Astrocyte of the spinal cord (primary cell): ENCODE measurements at regions not wholly inside any gene's neighbourhood (a gene's known extent, or its start where the extent isn't known, plus 50 kb on each side); places are given as distances from the start of the nearest gene placed in this dataset.

Experiments used
- DNase-seq: peaks from one replicate; pipeline ENCODE4 v3.0.0; 2011; ENCODE audit warnings: low read depth, low spot score
- H3K4me3 ChIP-seq: 2 replicates; pipeline ENCODE4 v1.5.1; 2011; ENCODE audit warnings: low read depth, mild to moderate bottlenecking, low read length, moderate library complexity
- in situ Hi-C: cut with HindIII; loops from 2 replicates; pipeline ENCODE4 v1.10.0; 2017; ENCODE audit warnings: low sequenced_read_pairs
- TF ChIP-seq, protein P1 (sequence below): IDR thresholded peaks from 2 replicates; pipeline ENCODE4 v1.5.1; 2012; ENCODE audit warnings: low read depth, mild to moderate bottlenecking, low read length, inconsistent platforms

DNA sequence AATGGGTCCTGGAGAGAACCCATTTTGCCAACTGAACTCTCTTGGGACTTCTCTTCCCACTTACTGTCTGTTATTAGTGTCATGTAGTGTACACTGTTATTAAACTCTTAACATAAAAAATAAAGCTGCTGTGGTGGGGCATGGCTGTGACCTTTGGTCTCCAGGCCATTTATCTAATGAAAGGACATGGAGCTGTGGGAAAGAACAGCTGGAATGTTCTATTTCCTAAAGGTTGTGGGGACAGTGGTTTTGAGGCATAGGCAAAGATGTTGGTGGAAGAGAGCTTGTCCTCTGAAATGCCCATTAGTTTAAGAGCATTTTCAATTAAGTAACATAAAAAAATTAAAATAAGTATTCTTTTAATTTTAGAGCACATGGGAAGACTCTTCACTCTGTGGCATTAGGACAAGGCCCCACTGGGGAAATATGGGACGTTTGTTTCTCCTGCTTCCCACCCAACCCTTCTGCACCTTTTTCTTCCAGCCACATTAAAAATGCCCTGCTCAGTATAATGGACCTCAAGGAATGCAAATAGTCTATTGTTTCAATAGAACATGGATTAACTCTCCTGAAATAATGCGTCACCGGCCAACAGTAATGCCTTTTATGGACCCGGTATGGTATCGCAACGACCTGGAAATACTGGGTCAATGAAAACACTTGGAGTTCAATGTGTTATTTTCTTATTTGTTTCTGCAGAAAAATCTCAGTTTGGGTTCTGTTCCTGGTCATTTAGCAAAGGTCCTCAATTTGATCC lies 149.6 kb downstream of the BUB3 start:
- TF ChIP-seq, protein P1, sequence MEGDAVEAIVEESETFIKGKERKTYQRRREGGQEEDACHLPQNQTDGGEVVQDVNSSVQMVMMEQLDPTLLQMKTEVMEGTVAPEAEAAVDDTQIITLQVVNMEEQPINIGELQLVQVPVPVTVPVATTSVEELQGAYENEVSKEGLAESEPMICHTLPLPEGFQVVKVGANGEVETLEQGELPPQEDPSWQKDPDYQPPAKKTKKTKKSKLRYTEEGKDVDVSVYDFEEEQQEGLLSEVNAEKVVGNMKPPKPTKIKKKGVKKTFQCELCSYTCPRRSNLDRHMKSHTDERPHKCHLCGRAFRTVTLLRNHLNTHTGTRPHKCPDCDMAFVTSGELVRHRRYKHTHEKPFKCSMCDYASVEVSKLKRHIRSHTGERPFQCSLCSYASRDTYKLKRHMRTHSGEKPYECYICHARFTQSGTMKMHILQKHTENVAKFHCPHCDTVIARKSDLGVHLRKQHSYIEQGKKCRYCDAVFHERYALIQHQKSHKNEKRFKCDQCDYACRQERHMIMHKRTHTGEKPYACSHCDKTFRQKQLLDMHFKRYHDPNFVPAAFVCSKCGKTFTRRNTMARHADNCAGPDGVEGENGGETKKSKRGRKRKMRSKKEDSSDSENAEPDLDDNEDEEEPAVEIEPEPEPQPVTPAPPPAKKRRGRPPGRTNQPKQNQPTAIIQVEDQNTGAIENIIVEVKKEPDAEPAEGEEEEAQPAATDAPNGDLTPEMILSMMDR = no peak
- in situ Hi-C loops = no loop called here
- no peak for DNase-seq
- no peak overlapping the region for H3K4me3 ChIP-seq

DNA sequence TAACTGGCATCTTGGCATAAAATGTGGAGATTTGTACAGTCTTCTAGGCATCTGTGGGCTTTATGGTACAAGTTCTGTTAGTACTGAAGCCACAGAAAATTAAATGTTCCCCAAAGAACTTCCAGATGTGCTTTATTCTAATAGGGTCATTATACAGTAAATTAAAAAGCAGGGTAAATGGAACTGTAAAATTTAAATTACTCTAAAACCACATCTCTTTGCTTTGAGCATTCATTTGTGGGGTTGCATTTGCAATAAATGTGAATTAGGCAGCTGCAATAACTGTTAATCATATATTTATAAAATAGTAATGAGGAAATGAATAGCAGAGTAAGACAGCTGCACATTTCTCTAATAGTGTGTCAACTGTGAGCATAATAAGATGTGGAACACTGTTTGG lies 151.5 kb downstream of the BUB3 start:
- no peak overlapping the region for H3K4me3 ChIP-seq
- DNase-seq = no peak
- TF ChIP-seq, protein P1 = no peak
- in situ Hi-C loops = no loop called here

DNA sequence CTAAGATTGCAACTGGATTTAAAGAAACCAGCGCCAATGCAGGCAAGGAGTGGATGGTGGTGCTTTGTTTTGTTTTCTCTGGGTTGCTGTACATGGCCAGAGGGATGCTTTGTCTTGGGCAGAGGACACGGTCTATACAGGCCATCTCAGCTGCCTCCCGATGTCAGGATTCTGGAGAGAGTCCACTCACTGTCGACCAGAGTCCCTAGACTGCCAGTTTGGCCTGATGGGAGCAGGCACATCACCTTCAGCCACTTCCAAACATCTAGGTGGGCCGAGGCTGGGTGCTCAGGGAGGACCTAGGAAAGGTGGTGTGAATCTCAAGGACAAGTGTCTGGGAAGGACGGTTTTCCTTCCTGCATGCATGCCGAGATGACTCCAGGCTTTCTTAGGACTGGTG lies 152.1 kb downstream of the BUB3 start:
- TF ChIP-seq, protein P1 = no peak
- no peak for DNase-seq
- in situ Hi-C loops = no loop called here
- H3K4me3 ChIP-seq = no peak overlapping the region

DNA sequence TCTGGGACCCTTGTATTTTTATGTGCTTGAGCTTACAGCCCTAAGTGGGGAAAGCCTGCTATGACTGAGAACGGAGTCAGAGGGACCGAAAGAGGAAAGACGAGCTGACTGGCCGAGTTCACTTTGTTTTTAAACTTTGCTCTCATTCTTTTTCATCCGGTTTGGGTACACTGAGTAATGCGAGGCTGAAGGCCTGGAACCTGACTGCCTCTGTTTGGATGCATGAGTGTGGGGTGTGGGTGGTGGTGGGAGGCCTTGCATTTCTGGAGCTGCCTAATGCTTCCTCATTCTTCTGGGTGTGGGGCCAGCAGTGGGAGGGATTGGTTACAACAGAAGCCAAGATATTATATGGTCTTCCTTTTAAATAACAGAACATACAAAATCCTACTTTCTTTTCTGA lies 155.5 kb downstream of the BUB3 start:
- in situ Hi-C loops = no loop called here
- H3K4me3 ChIP-seq = no peak overlapping the region
- DNase-seq = peak; percentile 6
- TF ChIP-seq, protein P1 = no peak

DNA sequence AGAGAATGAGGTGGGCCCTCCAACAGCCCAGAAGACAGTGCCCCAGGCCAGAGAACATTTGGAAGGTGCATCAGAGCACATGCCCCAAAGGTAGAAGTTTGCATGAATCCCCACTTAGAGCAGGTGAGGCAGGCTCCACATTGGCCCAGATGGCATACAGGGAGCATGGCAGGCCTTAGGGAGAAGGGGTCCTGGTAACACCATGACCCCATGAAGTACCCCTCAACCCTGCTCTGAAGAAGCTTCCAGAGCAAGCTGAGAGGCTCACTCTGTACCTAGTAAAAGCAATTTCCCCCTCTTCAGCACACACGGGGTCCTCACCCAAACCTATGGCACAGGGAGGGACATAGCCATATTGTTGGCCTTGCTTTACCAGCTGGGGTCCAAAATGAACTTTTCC lies 162.6 kb downstream of the BUB3 start:
- in situ Hi-C loops = no loop called here
- DNase-seq = no peak
- no peak overlapping the region for H3K4me3 ChIP-seq
- TF ChIP-seq, protein P1 = no peak

DNA sequence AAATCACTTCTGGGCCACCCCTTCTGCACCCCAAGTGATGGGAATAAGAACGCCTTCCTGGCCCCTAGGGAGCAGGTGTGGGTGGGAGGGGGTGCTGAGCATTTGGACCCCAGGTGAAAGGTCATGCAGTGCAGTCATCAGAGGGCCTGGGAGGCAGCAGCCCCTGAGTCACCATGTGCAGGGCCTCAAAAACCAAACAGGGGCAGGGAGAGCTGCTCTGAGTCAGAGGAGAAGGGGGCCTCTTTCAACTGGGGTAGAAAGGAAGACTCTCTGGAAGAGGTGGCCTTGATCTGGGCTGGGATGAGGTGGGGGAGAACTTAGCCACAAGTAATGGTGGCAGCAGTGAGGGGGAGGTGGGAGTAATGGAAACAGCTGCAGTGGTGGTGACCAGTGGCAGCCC lies 164.3 kb downstream of the BUB3 start:
- no peak overlapping the region for H3K4me3 ChIP-seq
- no peak for DNase-seq
- in situ Hi-C loops = no loop called here
- TF ChIP-seq, protein P1 = no peak
